NB4 (cell line): ENCODE measurements at regions not wholly inside any gene's neighbourhood (a gene's known extent, or its start where the extent isn't known, plus 50 kb on each side); places are given as distances from the start of the nearest gene placed in this dataset.

Experiments used
- DNase-seq: peaks from one replicate; pipeline ENCODE4 v3.0.0; 2010; ENCODE audit warnings: low read depth
- H3K4me3 ChIP-seq: one replicate; pipeline ENCODE4 v1.5.1; 2011; ENCODE audit warnings: mild to moderate bottlenecking, low read depth, low read length, moderate library complexity
- CTCF ChIP-seq: IDR thresholded peaks from one replicate; pipeline ENCODE4 v1.5.1; 2012; ENCODE audit warnings: low read depth, low read length
- MYC ChIP-seq: IDR thresholded peaks from 2 replicates; pipeline ENCODE4 v1.6.1; 2011; ENCODE audit warnings: low read depth, low read length
- POLR2A ChIP-seq: IDR thresholded peaks from 2 replicates; pipeline ENCODE4 v1.6.1; 2011; ENCODE audit warnings: mild to moderate bottlenecking; ENCODE audit not compliant: insufficient read length; ENCODE audit errors: extremely low read depth
- TF ChIP-seq, protein P1 (sequence below): IDR thresholded peaks from 2 replicates; pipeline ENCODE4 v1.6.1; 2011; ENCODE audit warnings: low read depth, low read length

GRCh38 chr17:71257096-71257495, 863.7 kb upstream of the SOX9 start:
- TF ChIP-seq POLR2A (no peak), MYC (no peak), CTCF (no peak)
- TF ChIP-seq, protein P1, sequence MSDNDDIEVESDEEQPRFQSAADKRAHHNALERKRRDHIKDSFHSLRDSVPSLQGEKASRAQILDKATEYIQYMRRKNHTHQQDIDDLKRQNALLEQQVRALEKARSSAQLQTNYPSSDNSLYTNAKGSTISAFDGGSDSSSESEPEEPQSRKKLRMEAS, result no peak
- DNase-seq, result no peak
- H3K4me3 ChIP-seq, result no peak overlapping the region

DNA sequence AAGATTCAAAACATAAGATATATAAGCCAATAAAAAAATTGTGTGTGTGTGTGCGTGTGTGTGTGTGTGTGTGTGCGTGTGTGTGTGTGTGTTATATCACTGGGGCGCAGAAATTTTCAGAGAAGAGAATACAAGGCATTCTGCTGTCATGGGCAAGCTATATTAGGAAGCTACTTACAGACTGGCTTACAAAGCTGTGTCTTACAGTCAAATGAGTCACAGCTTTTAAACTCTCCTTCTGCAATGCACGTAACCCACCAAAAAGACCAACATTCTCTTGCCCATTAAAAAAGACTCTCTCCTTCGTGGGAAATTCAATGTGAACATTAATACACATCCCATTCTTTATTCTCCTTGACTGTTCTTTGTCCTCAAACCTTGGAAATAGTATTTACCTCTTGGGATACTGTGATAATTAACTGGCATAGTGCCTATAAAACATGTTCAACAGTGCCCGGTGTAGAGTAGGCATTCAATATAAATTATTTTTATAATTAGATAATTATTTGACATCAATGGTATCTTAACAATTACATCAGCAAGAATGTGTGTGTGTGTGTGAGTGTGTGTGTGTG, 860.4 kb upstream of the SOX9 start:
- no peak for DNase-seq
- TF ChIP-seq CTCF (no peak), MYC (no peak), POLR2A (no peak)
- TF ChIP-seq, protein P1, result no peak
- no peak overlapping the region for H3K4me3 ChIP-seq

DNA sequence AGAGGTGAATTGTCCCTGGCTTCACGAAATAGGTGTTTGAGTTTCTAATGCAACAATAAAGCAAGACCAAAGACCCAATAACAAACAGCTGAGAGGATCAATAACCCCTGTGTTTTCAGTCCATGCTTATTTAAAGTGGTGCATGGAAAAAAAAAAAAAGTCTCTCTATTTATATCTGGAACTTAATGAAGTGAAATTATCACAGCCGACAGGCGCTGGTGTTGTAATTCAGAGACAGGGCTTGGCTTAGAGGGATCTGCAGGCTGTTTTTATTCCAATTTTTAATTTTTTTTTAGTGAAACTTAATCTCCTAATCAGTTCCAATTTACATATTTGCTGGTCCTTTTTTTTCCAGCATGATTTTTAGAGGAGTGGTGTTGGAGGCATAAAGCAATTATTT, 858.2 kb upstream of the SOX9 start:
- no peak for DNase-seq
- H3K4me3 ChIP-seq, result no peak overlapping the region
- TF ChIP-seq MYC, result no peak
- TF ChIP-seq, protein P1, result no peak

- H3K4me3 ChIP-seq, result no peak overlapping the region
Observed at GRCh38 chr17:71267668-71268067, 853.2 kb upstream of the SOX9 start.

DNA sequence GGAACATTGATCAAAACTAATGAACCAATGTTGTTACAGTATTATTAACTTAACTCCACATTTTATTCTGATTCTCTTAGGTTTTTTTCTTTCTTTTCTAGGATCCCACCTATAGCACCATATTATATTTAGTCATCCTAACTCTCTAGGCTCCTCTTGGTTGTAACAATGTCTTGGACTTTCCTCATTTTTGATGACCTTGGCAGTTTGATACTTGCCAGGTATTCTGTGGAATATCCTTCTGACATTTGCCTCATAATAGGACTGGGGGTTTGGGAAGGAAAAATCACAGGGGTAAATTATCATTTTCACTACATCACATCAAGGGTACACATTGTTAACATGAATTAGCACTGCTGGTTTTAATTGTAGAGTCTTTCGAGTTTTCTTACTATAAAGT, 851.6 kb upstream of the SOX9 start:
- no peak for DNase-seq
- no peak overlapping the region for H3K4me3 ChIP-seq
- TF ChIP-seq MYC (no peak), CTCF (no peak), POLR2A (no peak)
- TF ChIP-seq, protein P1, result no peak

More at GRCh38 chr17:71267668-71268067, 853.2 kb upstream of the SOX9 start:
- TF ChIP-seq CTCF (no peak), POLR2A (no peak), MYC (no peak)
- TF ChIP-seq, protein P1, result no peak
- DNase-seq, result no peak

DNA sequence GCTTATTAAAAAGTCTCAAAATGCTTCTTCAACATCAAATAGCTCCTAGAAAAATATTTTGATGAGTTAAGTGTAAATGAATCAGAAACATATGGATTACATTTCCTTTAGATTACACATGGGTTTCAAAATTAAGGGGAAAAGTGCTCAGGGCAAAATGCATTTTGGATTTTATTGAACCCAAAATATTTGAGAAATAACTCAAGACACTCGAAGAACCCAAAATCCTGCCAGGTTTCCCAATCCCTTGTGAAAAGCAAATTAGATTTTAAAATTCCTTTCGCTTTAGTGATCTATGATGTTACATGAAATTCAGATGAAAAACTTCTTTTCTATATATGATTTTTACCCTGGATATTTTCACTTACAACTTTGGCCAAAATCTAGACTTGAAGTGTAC, 847.4 kb upstream of the SOX9 start:
- DNase-seq, result no peak
- H3K4me3 ChIP-seq, result no peak overlapping the region
- no peak for TF ChIP-seq MYC
- TF ChIP-seq POLR2A, result no peak
- TF ChIP-seq, protein P1, result no peak
- no peak for TF ChIP-seq CTCF
